Spleen (tissue), 11 donors: ENCODE measurements at regions not wholly inside any gene's neighbourhood (a gene's known extent, or its start where the extent isn't known, plus 50 kb on each side); places are given as distances from the start of the nearest gene placed in this dataset.
A peak's percentile ranks its signal among the peaks of the same experiment; 100 is the strongest.

Experiments
- DNase-seq: peaks from one replicate; pipeline ENCODE4 v3.0.0-alpha.2; 2020
- H3K27ac ChIP-seq, 8 donors: fragments of 200-600 bp; sonication (generic) in 7 of 8; 1 replicate in 4 of 8; 2 replicates in 4 of 8; pipeline versions ENCODE4 v1.5.0 to v1.8.0; 2016 to 2021; ENCODE audit warnings: inconsistent platforms in 4 of 8, mild to moderate bottlenecking in 4 of 8, moderate library complexity in 1 of 8
- H3K27me3 ChIP-seq, 7 donors: fragments of 200-600 bp; sonication (generic) in 6 of 7; replicated peaks in 1 of 7; 1 replicate in 4 of 7; 2 replicates in 3 of 7; pipeline versions ENCODE4 v1.5.0 to v1.8.0; 2016 to 2021; ENCODE audit warnings: inconsistent platforms in 3 of 7, mild to moderate bottlenecking in 1 of 7
- H3K36me3 ChIP-seq, 6 donors: fragments of 200-600 bp; sonication (generic) in 5 of 6; 1 replicate in 4 of 6; 2 replicates in 2 of 6; pipeline versions ENCODE4 v1.5.0 to v1.8.0; 2016 to 2021; ENCODE audit warnings: inconsistent platforms in 2 of 6
- H3K4me1 ChIP-seq, 6 donors: fragments of 200-600 bp; sonication (generic) in 5 of 6; 1 replicate in 3 of 6; 2 replicates in 3 of 6; pipeline versions ENCODE4 v1.5.0 to v1.8.0; 2016 to 2021; ENCODE audit warnings: inconsistent platforms in 3 of 6
- H3K4me3 ChIP-seq, 8 donors: fragments of 200-600 bp; sonication (generic) in 7 of 8; 1 replicate in 4 of 8; 2 replicates in 4 of 8; pipeline versions ENCODE4 v1.5.0 to v1.8.0; 2016 to 2021; ENCODE audit warnings: inconsistent platforms in 4 of 8, mild to moderate bottlenecking in 4 of 8, moderate library complexity in 2 of 8
- H3K9me3 ChIP-seq, 8 donors: fragments of 200-600 bp; sonication (generic) in 7 of 8; 1 replicate in 4 of 8; 2 replicates in 4 of 8; pipeline versions ENCODE4 v1.5.0 to v1.8.0; 2016 to 2021; ENCODE audit warnings: inconsistent platforms in 4 of 8
- CTCF ChIP-seq, 11 experiments: fragments of 200-600 bp in 7 of 11; fragments of 450-650 bp in 4 of 11; sonication (generic) in 4 of 11; IDR thresholded peaks in 8 of 11; conservative IDR thresholded peaks in 3 of 11; 1 replicate in 7 of 11; 2 replicates in 4 of 11; pipeline versions ENCODE4 v1.4.0 to v1.8.0; 2016 to 2021; ENCODE audit warnings: antibody characterized with exemption in 11 of 11, inconsistent platforms in 4 of 11, mild to moderate bottlenecking in 1 of 11
- POLR2A ChIP-seq, 3 donors: fragments of 450-650 bp; IDR thresholded peaks; one replicate each; pipeline ENCODE4 v1.5.1; 2017; ENCODE audit warnings: antibody characterized with exemption in 3 of 3, mild to moderate bottlenecking in 1 of 3
- POLR2AphosphoS5 ChIP-seq, 3 donors: sonication (generic); formaldehyde crosslinking; IDR thresholded peaks; one replicate each; pipeline ENCODE4 v1.5.1; 2017; ENCODE audit warnings: antibody characterized with exemption in 3 of 3
- WGBS, 5 donors: extraction: QIAGEN DNeasy Blood & Tissue Kit in 3 of 5; methylation state at CpG; one replicate each; pipeline versions ENCODE4 v1.1.5 to v1.1.7; 2013 to 2018; 5-methylcytosine and 5-hydroxymethylcytosine counted together
- intact Hi-C: fragments of 100-400 bp; cut with DNase I; formaldehyde crosslinking; loops from one replicate; pipeline ENCODE4 v1.15.0; 2023; ENCODE audit warnings: low total_unique reads
- donor health status: healthy with polysubstance abuse.
- donor health status: DM: no; HTN: no; CAD: no; lungs with moderate emphysema.
- donor health status: DM: no; HTN: no; CAD: no.
- donor health status: Bipolar disorder and iron deficiency.
- donor health status: healthy.
- donor health status: DM: no; HTN: no; CAD: no.
- donor health status: DM: yes; HTN: yes; CAD: no.

GRCh38 chr12:69150083-69150795 is 89.1 kb upstream of the CPSF6 start:
- Histone ChIP-seq H3K9me3 (no peaks in the 10 kb centered on the region), H3K36me3 (no peaks in the 10 kb centered on the region), H3K27ac (no peak overlapping the region), H3K27me3 (no peaks in the 10 kb centered on the region), H3K4me3 (no peak overlapping the region), H3K4me1 (peaks cover 0 to 16% (median 9%) of the 10 kb centered on the region in 6 donors)
- intact Hi-C loops = loop anchor here (10.0 kb wide), 2 partner anchors 105 to 285 kb away; no protein-coding TSS in a partner anchor
- no peak for TF ChIP-seq POLR2A (IDR thresholded peaks at IDR 0.05)
- no peak for TF ChIP-seq POLR2AphosphoS5 (IDR thresholded peaks at IDR 0.05)
- TF ChIP-seq CTCF (IDR thresholded peaks at IDR 0.05 in 8 of 11, conservative IDR thresholded peaks at IDR 0.05 in 3 of 11) = no peak
- no peak for DNase-seq
- 80 to 90% (median 83%) methylated on average over 4 of the region's 4 CpGs for WGBS, 5 donors

GRCh38 chr12:69150796-69151127 is 88.6 kb upstream of the CPSF6 start:
- no peak for DNase-seq
- H3K4me1 ChIP-seq = peaks cover 0 to 16% (median 9%) of the 10 kb centered on the region in 6 donors
- H3K27ac ChIP-seq = peak overlapping the region in 1 of 8 donors; percentile 14
- TF ChIP-seq POLR2A (IDR thresholded peaks at IDR 0.05) (no peak), POLR2AphosphoS5 (IDR thresholded peaks at IDR 0.05) (no peak), CTCF (IDR thresholded peaks at IDR 0.05 in 8 of 11, conservative IDR thresholded peaks at IDR 0.05 in 3 of 11) (no peak)
- intact Hi-C loops = loop anchor here (10.0 kb wide), 2 partner anchors 104 to 286 kb away; no protein-coding TSS in a partner anchor
- 80 to 84% (median 81%) methylated on average over 2 of the region's 2 CpGs for WGBS, 5 donors
- no peaks in the 10 kb centered on the region for H3K9me3 ChIP-seq
- no peaks in the 10 kb centered on the region for H3K27me3 ChIP-seq
- H3K36me3 ChIP-seq = no peaks in the 10 kb centered on the region
- H3K4me3 ChIP-seq = no peak overlapping the region

GRCh38 chr12:69151254-69151764 is 88.1 kb upstream of the CPSF6 start:
- Histone ChIP-seq H3K27me3 (no peaks in the 10 kb centered on the region), H3K27ac (peak overlapping the region in 1 of 8 donors; percentile 14), H3K36me3 (no peaks in the 10 kb centered on the region), H3K4me3 (no peak overlapping the region), H3K9me3 (no peaks in the 10 kb centered on the region), H3K4me1 (peaks cover 0 to 16% (median 9%) of the 10 kb centered on the region in 6 donors)
- WGBS, 5 donors = 54 to 77% (median 66%) methylated on average over 7 of the region's 7 CpGs
- no peak for DNase-seq
- TF ChIP-seq POLR2A (IDR thresholded peaks at IDR 0.05) (no peak), POLR2AphosphoS5 (IDR thresholded peaks at IDR 0.05) (no peak), CTCF (IDR thresholded peaks at IDR 0.05 in 8 of 11, conservative IDR thresholded peaks at IDR 0.05 in 3 of 11) (no peak)
- intact Hi-C loops = loop anchor here (10.0 kb wide), 2 partner anchors 103 to 287 kb away; no protein-coding TSS in a partner anchor

GRCh38 chr12:69154585-69155363 is 84.6 kb upstream of the CPSF6 start:
- peaks cover 0 to 26% (median 17%) of the 10 kb centered on the region in 6 donors for H3K4me1 ChIP-seq
- no peaks in the 10 kb centered on the region for H3K36me3 ChIP-seq
- no peak overlapping the region for H3K4me3 ChIP-seq
- intact Hi-C loops = loop anchor here (10.0 kb wide), 2 partner anchors 100 to 290 kb away; no protein-coding TSS in a partner anchor
- DNase-seq = peak; percentile 83
- WGBS, 5 donors = 10 to 16% (median 12%) methylated on average over 7 of the region's 7 CpGs
- no peaks in the 10 kb centered on the region for H3K27me3 ChIP-seq
- no peak overlapping the region for H3K27ac ChIP-seq
- H3K9me3 ChIP-seq = no peaks in the 10 kb centered on the region
- TF ChIP-seq POLR2AphosphoS5 (IDR thresholded peaks at IDR 0.05) (no peak), CTCF (IDR thresholded peaks at IDR 0.05 in 8 of 11, conservative IDR thresholded peaks at IDR 0.05 in 3 of 11) (peak; percentile 65 to 96 (median 91)), POLR2A (IDR thresholded peaks at IDR 0.05) (no peak)
